SU-DHL-6 (cell line): ENCODE measurements at regions not wholly inside any gene's neighbourhood (a gene's known extent, or its start where the extent isn't known, plus 50 kb on each side); places are given as distances from the start of the nearest gene placed in this dataset.

Experiments used
- H2AFZ ChIP-seq: fragments of 200-600 bp; sonication (generic); 2 replicates; pipeline ENCODE4 v1.6.1; 2014; ENCODE audit warnings: low read depth, mild to moderate bottlenecking, moderate library complexity, mixed read lengths, antibody characterized with exemption, low read length; ENCODE audit not compliant: severe bottlenecking
- H3F3A ChIP-seq: fragments of 200-600 bp; shearing (Covaris generic); 2 replicates; pipeline ENCODE4 v1.6.0; 2016; ENCODE audit warnings: antibody characterized with exemption, mild to moderate bottlenecking; ENCODE audit not compliant: insufficient read depth
- H3K27ac ChIP-seq: fragments of 200-600 bp; sonication (generic); 2 replicates; pipeline ENCODE4 v1.5.1; 2016; ENCODE audit warnings: low read depth, mild to moderate bottlenecking, low read length, moderate library complexity, mixed read lengths
- H3K27me3 ChIP-seq: fragments of 200-600 bp; sonication (generic), shearing (Covaris generic); 2 replicates; pipeline ENCODE4 v1.6.0; 2014; ENCODE audit warnings: mild to moderate bottlenecking, low read length
- H3K36me3 ChIP-seq: fragments of 200-600 bp; sonication (generic); 2 replicates; pipeline ENCODE4 v1.6.1; 2014; ENCODE audit warnings: mild to moderate bottlenecking, low read length, mixed read lengths
- H3K4me2 ChIP-seq: fragments of 300-600, 200-600 bp; shearing (Covaris generic), sonication (generic); 2 replicates; pipeline ENCODE4 v1.6.0; 2014; ENCODE audit warnings: low read length, low read depth, mild to moderate bottlenecking; ENCODE audit not compliant: poor library complexity, severe bottlenecking
- H3K4me3 ChIP-seq: fragments of 200-600 bp; sonication (generic); 2 replicates; pipeline ENCODE4 v1.5.1; 2014; ENCODE audit warnings: antibody characterized with exemption, low read length, mild to moderate bottlenecking, mixed read lengths; ENCODE audit not compliant: insufficient read depth, poor library complexity, severe bottlenecking
- H3K79me2 ChIP-seq: fragments of 200-600 bp; sonication (generic); 2 replicates; pipeline ENCODE4 v1.6.1; 2014; ENCODE audit warnings: mild to moderate bottlenecking, low read length, moderate library complexity; ENCODE audit not compliant: insufficient read depth
- H3K9ac ChIP-seq: fragments of 200-600 bp; sonication (generic); 2 replicates; pipeline ENCODE4 v1.7.0; 2014; ENCODE audit warnings: mild to moderate bottlenecking, low read length
- H3K9me2 ChIP-seq: fragments of 200-600 bp; sonication (generic); replicated peaks from 2 replicates; pipeline ENCODE4 v1.6.1; 2014; ENCODE audit warnings: low read length; ENCODE audit not compliant: insufficient read depth
- H3K9me3 ChIP-seq: fragments of 200-600 bp; sonication (generic); 2 replicates; pipeline ENCODE4 v1.6.1; 2014; ENCODE audit warnings: low read length, mixed read lengths; ENCODE audit not compliant: insufficient read depth
- H4K20me1 ChIP-seq: fragments of 200-600 bp; sonication (generic); 2 replicates; pipeline ENCODE4 v1.6.1; 2014; ENCODE audit warnings: low read depth, mild to moderate bottlenecking, antibody characterized with exemption, low read length, moderate library complexity, mixed read lengths
- CTCF ChIP-seq: fragments of 200-600 bp; sonication (generic); IDR thresholded peaks from one replicate; pipeline ENCODE4 v1.5.1; 2017; ENCODE audit warnings: antibody characterized with exemption, mild to moderate bottlenecking, low read length, moderate library complexity; ENCODE audit not compliant: insufficient read depth, poor library complexity, severe bottlenecking
- EZH2phosphoT487 ChIP-seq: fragments of 200-600 bp; sonication (generic), shearing (Covaris generic); conservative IDR thresholded peaks from 2 replicates; pipeline ENCODE4 v1.6.1; 2018; ENCODE audit warnings: mild to moderate bottlenecking, antibody characterized with exemption, low read length, moderate library complexity, mixed read lengths

GRCh38 chr12:28967426-28967825 lies 181.7 kb upstream of the FAR2 start:
- H3K27ac ChIP-seq, result no peak overlapping the region
- H3K79me2 ChIP-seq, result no peaks in the 10 kb centered on the region
- H3K36me3 ChIP-seq, result no peaks in the 10 kb centered on the region
- H3K9ac ChIP-seq, result no peak overlapping the region
- no peaks in the 10 kb centered on the region for H3F3A ChIP-seq
- no peak overlapping the region for H2AFZ ChIP-seq
- H4K20me1 ChIP-seq, result no peaks in the 10 kb centered on the region
- H3K4me3 ChIP-seq, result no peak overlapping the region
- no peak overlapping the region for H3K4me2 ChIP-seq
- no peaks in the 10 kb centered on the region for H3K9me2 ChIP-seq
- no peaks in the 10 kb centered on the region for H3K27me3 ChIP-seq
- no peak for TF ChIP-seq EZH2phosphoT487
- no peak for TF ChIP-seq CTCF
- no peaks in the 10 kb centered on the region for H3K9me3 ChIP-seq

GRCh38 chr12:28973491-28973890 lies 175.6 kb upstream of the FAR2 start:
- Histone ChIP-seq H3K9me3 (no peaks in the 10 kb centered on the region), H3K27ac (no peak overlapping the region), H2AFZ (no peak overlapping the region), H3F3A (no peaks in the 10 kb centered on the region), H3K36me3 (no peaks in the 10 kb centered on the region), H3K9me2 (no peaks in the 10 kb centered on the region), H3K4me3 (no peak overlapping the region), H3K27me3 (no peaks in the 10 kb centered on the region), H3K4me2 (no peak overlapping the region), H4K20me1 (no peaks in the 10 kb centered on the region), H3K9ac (no peak overlapping the region), H3K79me2 (no peaks in the 10 kb centered on the region)
- TF ChIP-seq EZH2phosphoT487, result no peak
- TF ChIP-seq CTCF, result no peak

GRCh38 chr12:28974166-28974565 lies 174.9 kb upstream of the FAR2 start:
- TF ChIP-seq CTCF (no peak), EZH2phosphoT487 (no peak)
- Histone ChIP-seq H3K27ac (no peak overlapping the region), H3K36me3 (no peaks in the 10 kb centered on the region), H3K9me3 (no peaks in the 10 kb centered on the region), H3F3A (no peaks in the 10 kb centered on the region), H4K20me1 (no peaks in the 10 kb centered on the region), H3K4me2 (no peak overlapping the region), H2AFZ (no peak overlapping the region), H3K9ac (no peak overlapping the region), H3K4me3 (no peak overlapping the region), H3K9me2 (no peaks in the 10 kb centered on the region), H3K79me2 (no peaks in the 10 kb centered on the region), H3K27me3 (no peaks in the 10 kb centered on the region)

GRCh38 chr12:28974883-28975282 lies 174.2 kb upstream of the FAR2 start:
- Histone ChIP-seq H3K4me2 (no peak overlapping the region), H3K9ac (no peak overlapping the region), H4K20me1 (no peaks in the 10 kb centered on the region), H3K36me3 (no peaks in the 10 kb centered on the region), H3F3A (no peaks in the 10 kb centered on the region), H3K27ac (no peak overlapping the region), H2AFZ (no peak overlapping the region), H3K9me3 (no peaks in the 10 kb centered on the region), H3K79me2 (no peaks in the 10 kb centered on the region), H3K27me3 (no peaks in the 10 kb centered on the region), H3K4me3 (no peak overlapping the region), H3K9me2 (no peaks in the 10 kb centered on the region)
- TF ChIP-seq EZH2phosphoT487, result no peak
- no peak for TF ChIP-seq CTCF
